ENCODE measurements at regions not wholly inside any gene's neighbourhood (a gene's known extent, or its start where the extent isn't known, plus 50 kb on each side); places are given as distances from the start of the nearest gene placed in this dataset.

DNA sequence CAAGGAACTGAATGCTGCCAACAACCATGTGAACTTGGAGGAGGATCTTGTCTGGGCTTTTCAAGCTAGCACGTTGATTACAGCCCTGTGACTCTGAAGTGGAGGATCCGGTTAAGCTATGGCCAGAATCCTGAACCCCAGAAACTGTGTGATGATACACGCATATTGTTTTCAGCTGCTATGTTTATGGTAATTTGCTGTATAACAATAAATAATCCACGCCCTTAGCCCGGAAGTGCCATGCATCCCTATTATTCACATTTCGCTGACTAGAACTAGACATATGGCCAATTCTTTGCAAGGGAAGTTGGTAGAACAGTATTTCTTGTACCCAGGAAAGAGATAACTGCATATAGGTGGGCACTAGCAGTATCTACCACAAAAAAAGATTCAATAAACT, 510.8 kb upstream of the BTBD3 start:
- H4K5ac ChIP-seq (ENCODE audit: insufficient read length, low read depth, low read length) = no peak overlapping the region
- H4K8ac ChIP-seq (ENCODE audit: extremely low read depth, insufficient read depth, low read length) = no peak overlapping the region
- no peak overlapping the region for H3K9ac ChIP-seq (replicated peaks in 1 of 4; ENCODE audit: extremely low read depth in 1 of 4, low read depth in 3 of 4, low read length in 3 of 4)
- DNase-seq (ENCODE audit: low read depth in 1 of 2, low spot score in 2 of 2) = no peak
- no peaks in the 10 kb centered on the region for H3K27me3 ChIP-seq (replicated peaks in 1 of 4; ENCODE audit: control insufficient read depth in 3 of 4, extremely low read depth in 1 of 4, insufficient read depth in 3 of 4, low read length in 3 of 4)
- no peaks in the 10 kb centered on the region for H3K9me3 ChIP-seq (ENCODE audit: insufficient read depth in 2 of 2, low read depth in 1 of 2, low read length in 1 of 2)
- no peaks in the 10 kb centered on the region for H3K23me2 ChIP-seq (ENCODE audit: low read depth, low read length)
- no peak overlapping the region for H3K4me3 ChIP-seq (ENCODE audit: extremely low read depth in 1 of 4, insufficient read depth in 2 of 4, low read depth in 3 of 4, low read length in 4 of 4)
- H3K4me1 ChIP-seq (replicated peaks in 1 of 4; ENCODE audit: control insufficient read depth in 3 of 4, insufficient read depth in 4 of 4, low read length in 3 of 4) = no peaks in the 10 kb centered on the region
- no peak overlapping the region for H2BK5ac ChIP-seq (ENCODE audit: low read depth, low read length)
- H3K79me2 ChIP-seq (ENCODE audit: control insufficient read depth in 1 of 2, insufficient read depth in 2 of 2, low read length in 2 of 2) = no peaks in the 10 kb centered on the region
- H3K4ac ChIP-seq (replicated peaks; ENCODE audit: insufficient read length, low read depth, low read length) = no peak overlapping the region
- H3K56ac ChIP-seq (replicated peaks; ENCODE audit: insufficient read length, low read depth, low read length) = no peak overlapping the region
- no peak for FAIRE-seq
- no peak overlapping the region for H3K23ac ChIP-seq (ENCODE audit: insufficient read length)
- WGBS, 2 experiments (ENCODE audit: extremely low coverage in 1 of 2, insufficient coverage in 1 of 2, insufficient read length in 1 of 2, insufficient replicate concordance in 2 of 2, low coverage in 1 of 2, low lambda C conversion rate in 2 of 2, missing lambda C conversion rate in 1 of 2) = 89% methylated on average over 6 of the region's 6 CpGs; no CpG with 5 or more reads in 1 of the 2 experiments
- H2BK12ac ChIP-seq (ENCODE audit: low read depth, low read length) = no peak overlapping the region
- no peak overlapping the region for H3K14ac ChIP-seq (ENCODE audit: insufficient read length)
- no peak overlapping the region for H2BK15ac ChIP-seq (ENCODE audit: low read length)
- ChIA-PET POLR2A (ENCODE audit: partially characterized antibody) (no interaction called here), CTCF (ENCODE audit: partially characterized antibody) (no interaction called here)
- no peak overlapping the region for H4K91ac ChIP-seq (replicated peaks; ENCODE audit: insufficient read length, low read length)
- no peak overlapping the region for H2BK20ac ChIP-seq (ENCODE audit: low read length)
- no peak overlapping the region for H2BK120ac ChIP-seq (replicated peaks; ENCODE audit: low read depth, low read length)
- no peak overlapping the region for H3K27ac ChIP-seq (ENCODE audit: low read depth, low read length)
- no peaks in the 10 kb centered on the region for H4K20me1 ChIP-seq (replicated peaks in 1 of 2; ENCODE audit: control insufficient read depth in 1 of 2, insufficient read depth in 2 of 2, low read length in 2 of 2)
- H3K79me1 ChIP-seq (ENCODE audit: low read depth, low read length) = no peaks in the 10 kb centered on the region
- H3K18ac ChIP-seq (ENCODE audit: extremely low read depth, low read length) = no peak overlapping the region
- H3K4me2 ChIP-seq (ENCODE audit: insufficient read depth in 1 of 2, low read depth in 2 of 2, low read length in 2 of 2) = no peak overlapping the region
- H2AFZ ChIP-seq (ENCODE audit: low read length) = peak overlapping the region; percentile 31; the same call in 1 of the 2 replicates
- TF ChIP-seq TAF1 (IDR thresholded peaks at IDR 0.05; ENCODE audit: low read depth, low read length) (no peak), CREB1 (IDR thresholded peaks at IDR 0.05) (no peak), SP4 (IDR thresholded peaks at IDR 0.05; ENCODE audit: low read length) (no peak)
- TF ChIP-seq, protein P1, sequence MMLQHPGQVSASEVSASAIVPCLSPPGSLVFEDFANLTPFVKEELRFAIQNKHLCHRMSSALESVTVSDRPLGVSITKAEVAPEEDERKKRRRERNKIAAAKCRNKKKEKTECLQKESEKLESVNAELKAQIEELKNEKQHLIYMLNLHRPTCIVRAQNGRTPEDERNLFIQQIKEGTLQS (IDR thresholded peaks at IDR 0.05; ENCODE audit: insufficient read depth, low read depth, low read length) = no peak
- no peaks in the 10 kb centered on the region for H3K36me3 ChIP-seq (ENCODE audit: control insufficient read depth in 2 of 4, insufficient read depth in 4 of 4, low read length in 3 of 4)
- H2AK5ac ChIP-seq (ENCODE audit: low read depth, low read length) = no peak overlapping the region

All from H1 (cell line).